GM23248 (cell line): ENCODE measurements at regions not wholly inside any gene's neighbourhood (a gene's known extent, or its start where the extent isn't known, plus 50 kb on each side); places are given as distances from the start of the nearest gene placed in this dataset.

ENCODE experiments used
- DNase-seq: peaks from one replicate; pipeline ENCODE4 v3.0.0-alpha.2; 2015
- H2AFZ ChIP-seq: fragments of 200-600 bp; sonication (generic); 2 replicates; pipeline ENCODE4 v1.6.1; 2016; ENCODE audit warnings: antibody characterized with exemption
- H3F3A ChIP-seq: fragments of 200-600 bp; sonication (generic); 2 replicates; pipeline ENCODE4 v1.6.1; 2016; ENCODE audit warnings: mild to moderate bottlenecking, antibody characterized with exemption, mixed run types; ENCODE audit not compliant: insufficient read depth
- H3K27ac ChIP-seq: fragments of 200-600 bp; sonication (generic); 2 replicates; pipeline ENCODE4 v1.5.1; 2016; ENCODE audit warnings: mild to moderate bottlenecking
- H3K27me3 ChIP-seq: fragments of 200-600 bp; sonication (generic); replicated peaks from 2 replicates; pipeline ENCODE4 v1.6.1; 2016; ENCODE audit warnings: mild to moderate bottlenecking; ENCODE audit not compliant: insufficient read depth
- H3K36me3 ChIP-seq: fragments of 200-600 bp; sonication (generic); 2 replicates; pipeline ENCODE4 v1.6.1; 2016; ENCODE audit warnings: low read depth, mild to moderate bottlenecking
- H3K4me1 ChIP-seq: fragments of 200-600 bp; sonication (generic); 2 replicates; pipeline ENCODE4 v1.6.1; 2016; ENCODE audit warnings: mild to moderate bottlenecking; ENCODE audit not compliant: insufficient read depth
- H3K4me2 ChIP-seq: fragments of 200-600 bp; sonication (generic); one replicate; pipeline ENCODE4 v1.6.1; 2016; ENCODE audit warnings: mild to moderate bottlenecking; ENCODE audit not compliant: unreplicated experiment
- H3K4me3 ChIP-seq: fragments of 200-600 bp; sonication (generic); 2 replicates; pipeline ENCODE4 v1.5.1; 2016; ENCODE audit warnings: mild to moderate bottlenecking
- H3K79me2 ChIP-seq: fragments of 200-600 bp; sonication (generic); 2 replicates; pipeline ENCODE4 v1.6.1; 2016; ENCODE audit warnings: mild to moderate bottlenecking; ENCODE audit not compliant: insufficient read depth
- H3K9ac ChIP-seq: fragments of 200-600 bp; sonication (generic); 2 replicates; pipeline ENCODE4 v1.6.1; 2016; ENCODE audit warnings: mild to moderate bottlenecking
- H3K9me2 ChIP-seq: fragments of 200-600 bp; sonication (generic); 2 replicates; pipeline ENCODE4 v1.6.1; 2016; ENCODE audit warnings: mixed run types, mild to moderate bottlenecking, moderate library complexity; ENCODE audit not compliant: insufficient read depth
- H3K9me3 ChIP-seq: fragments of 200-600 bp; sonication (generic); one replicate; pipeline ENCODE4 v1.6.1; 2017; ENCODE audit warnings: low read depth
- H4K20me1 ChIP-seq: fragments of 200-600 bp; sonication (generic); 2 replicates; pipeline ENCODE4 v1.6.0; 2016; ENCODE audit not compliant: insufficient read depth
- EZH2 ChIP-seq: fragments of 200-600 bp; sonication (generic); IDR thresholded peaks from 2 replicates; pipeline ENCODE4 v1.6.1; 2018; ENCODE audit warnings: antibody characterized with exemption, mild to moderate bottlenecking; ENCODE audit not compliant: insufficient read depth, poor library complexity, severe bottlenecking
- EZH2phosphoT487 ChIP-seq: fragments of 200-600 bp; sonication (generic); IDR thresholded peaks from 2 replicates; pipeline ENCODE4 v1.6.1; 2018; ENCODE audit warnings: antibody characterized with exemption, moderate library complexity, mild to moderate bottlenecking, low read depth; ENCODE audit not compliant: insufficient read depth
- WGBS, 2 experiments: methylation state at CpG; one replicate each; pipeline ENCODE4 v1.1.6; 2015 to 2017; ENCODE audit warnings: low lambda C conversion rate in 2 of 2, low coverage in 1 of 2; ENCODE audit errors: missing lambda C conversion rate in 2 of 2; 5-methylcytosine and 5-hydroxymethylcytosine counted together
- in situ Hi-C: fragments of 300-500 bp; cut with MboI; formaldehyde crosslinking; loops from 2 replicates; pipeline ENCODE4 v1.15.0; 2020

- DNase-seq: peak; percentile 60
- H3K9me2 ChIP-seq: no peaks in the 10 kb centered on the region
- H3K4me2 ChIP-seq: peak overlapping the region; percentile 0
- H3K27ac ChIP-seq: no peak overlapping the region
- H3K4me1 ChIP-seq: no peaks in the 10 kb centered on the region
- no peaks in the 10 kb centered on the region for H3K36me3 ChIP-seq
- 0 to 3% methylated on average over 12 of the region's 12 CpGs for WGBS, 2 experiments
- no peaks in the 10 kb centered on the region for H3F3A ChIP-seq
- H3K79me2 ChIP-seq: no peaks in the 10 kb centered on the region
- peak overlapping the region; percentile 17; the same call in 1 of the 2 replicates for H3K9ac ChIP-seq
- H4K20me1 ChIP-seq: no peaks in the 10 kb centered on the region
- peak overlapping the region; percentile 41 for H2AFZ ChIP-seq
- TF ChIP-seq EZH2phosphoT487: no peak
- no peak for TF ChIP-seq EZH2
- no peaks in the 10 kb centered on the region for H3K27me3 ChIP-seq
- H3K4me3 ChIP-seq: peak overlapping the region; percentile 39; the same call in 1 of the 2 replicates
- in situ Hi-C loops: no loop called here
- no peaks in the 10 kb centered on the region for H3K9me3 ChIP-seq
These were observed 273.9 kb upstream of the MGMT start for GRCh38 chr10:129193148-129193547.

- Histone ChIP-seq H3K9me3 (no peaks in the 10 kb centered on the region), H3K9ac (no peak overlapping the region), H3K4me3 (no peak overlapping the region), H3K27ac (no peak overlapping the region), H3K36me3 (no peaks in the 10 kb centered on the region), H3K4me2 (no peak overlapping the region), H4K20me1 (no peaks in the 10 kb centered on the region), H3K9me2 (no peaks in the 10 kb centered on the region), H3F3A (no peaks in the 10 kb centered on the region), H3K79me2 (no peaks in the 10 kb centered on the region), H2AFZ (no peak overlapping the region), H3K4me1 (no peaks in the 10 kb centered on the region), H3K27me3 (no peaks in the 10 kb centered on the region)
- TF ChIP-seq EZH2phosphoT487: no peak
- no peak for TF ChIP-seq EZH2
- 30 to 51% methylated on average over 3 of the region's 3 CpGs for WGBS, 2 experiments
- in situ Hi-C loops: no loop called here
- no peak for DNase-seq
These were observed 272.7 kb upstream of the MGMT start for GRCh38 chr10:129194181-129194870.

GRCh38 chr10:129199826-129200225, 267.2 kb upstream of the MGMT start:
- in situ Hi-C loops: no loop called here
- Histone ChIP-seq H3K4me1 (no peaks in the 10 kb centered on the region), H3K9me3 (no peaks in the 10 kb centered on the region), H4K20me1 (no peaks in the 10 kb centered on the region), H3K79me2 (no peaks in the 10 kb centered on the region), H2AFZ (no peak overlapping the region), H3K27ac (no peak overlapping the region), H3K9me2 (no peaks in the 10 kb centered on the region), H3K9ac (no peak overlapping the region), H3K27me3 (no peaks in the 10 kb centered on the region), H3F3A (no peaks in the 10 kb centered on the region), H3K4me3 (no peak overlapping the region), H3K4me2 (no peak overlapping the region), H3K36me3 (no peaks in the 10 kb centered on the region)
- 5 to 14% methylated on average over 2 of the region's 2 CpGs for WGBS, 2 experiments
- TF ChIP-seq EZH2phosphoT487: no peak
- TF ChIP-seq EZH2: no peak
- DNase-seq: no peak

GRCh38 chr10:129203819-129204218, 263.2 kb upstream of the MGMT start:
- no peak overlapping the region for H3K27ac ChIP-seq
- H3K4me2 ChIP-seq: no peak overlapping the region
- H3K9ac ChIP-seq: no peak overlapping the region
- H3F3A ChIP-seq: no peaks in the 10 kb centered on the region
- no peaks in the 10 kb centered on the region for H3K79me2 ChIP-seq
- TF ChIP-seq EZH2: no peak
- no peak for TF ChIP-seq EZH2phosphoT487
- 20 to 24% methylated on average over 5 of the region's 5 CpGs for WGBS, 2 experiments
- no peaks in the 10 kb centered on the region for H4K20me1 ChIP-seq
- H3K4me1 ChIP-seq: no peaks in the 10 kb centered on the region
- in situ Hi-C loops: no loop called here
- no peaks in the 10 kb centered on the region for H3K27me3 ChIP-seq
- no peaks in the 10 kb centered on the region for H3K9me3 ChIP-seq
- no peaks in the 10 kb centered on the region for H3K36me3 ChIP-seq
- no peak for DNase-seq
- H3K9me2 ChIP-seq: no peaks in the 10 kb centered on the region
- H2AFZ ChIP-seq: no peak overlapping the region
- H3K4me3 ChIP-seq: no peak overlapping the region
